NCI-H2107 treated with DMSO at 0.1 percent for 48 hours (cell line): ENCODE measurements at regions not wholly inside any gene's neighbourhood (a gene's known extent, or its start where the extent isn't known, plus 50 kb on each side); places are given as distances from the start of the nearest gene placed in this dataset.
"Not testable (repeated sequence)": the region's sequence is repeated elsewhere in the genome, so short reads cannot be mapped to it uniquely, and the experiment has no call there.

Experiments used
- DNase-seq: peaks from one replicate; lab custom pipeline; 2025; ENCODE audit not compliant: unreplicated experiment; lab: John Stamatoyannopoulos, UW

DNA sequence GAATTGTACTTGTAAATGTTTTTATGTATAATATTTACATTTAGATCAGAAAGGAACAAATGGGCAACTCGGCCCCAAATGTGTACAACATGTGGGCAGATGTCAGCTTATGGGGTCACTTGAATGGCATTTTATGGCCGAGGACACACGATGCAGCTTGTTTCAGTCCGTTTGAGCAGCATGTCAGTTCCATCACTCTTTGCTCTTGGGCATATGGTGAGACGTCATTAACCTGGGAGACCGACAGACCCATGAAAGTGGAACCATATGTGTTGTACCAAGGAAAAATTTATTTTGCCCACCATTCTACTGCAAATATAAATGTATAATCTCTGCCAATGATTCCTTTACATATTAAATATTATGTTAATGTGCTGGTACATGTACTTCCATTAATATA is 561.9 kb upstream of the SOX9 start:
- no peak for DNase-seq

DNA sequence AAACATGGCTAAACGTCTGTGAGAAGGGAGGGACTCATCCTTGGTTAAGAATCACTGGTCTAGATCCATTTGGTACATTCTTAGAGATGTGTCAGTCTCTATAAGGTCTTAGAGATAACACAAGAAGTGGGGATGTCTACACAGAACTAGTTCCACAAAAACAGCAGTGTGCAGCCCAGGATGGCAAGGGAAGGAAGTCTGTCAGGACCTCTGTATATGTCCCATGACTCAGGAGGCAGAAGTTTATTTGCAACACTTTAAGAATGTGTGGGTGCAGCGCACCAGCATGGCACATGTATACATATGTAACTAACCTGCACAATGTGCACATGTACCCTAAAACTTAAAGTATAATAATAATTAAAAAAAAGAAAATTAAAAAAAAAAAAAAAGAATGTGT is 548.5 kb upstream of the SOX9 start:
- DNase-seq = no peak

DNA sequence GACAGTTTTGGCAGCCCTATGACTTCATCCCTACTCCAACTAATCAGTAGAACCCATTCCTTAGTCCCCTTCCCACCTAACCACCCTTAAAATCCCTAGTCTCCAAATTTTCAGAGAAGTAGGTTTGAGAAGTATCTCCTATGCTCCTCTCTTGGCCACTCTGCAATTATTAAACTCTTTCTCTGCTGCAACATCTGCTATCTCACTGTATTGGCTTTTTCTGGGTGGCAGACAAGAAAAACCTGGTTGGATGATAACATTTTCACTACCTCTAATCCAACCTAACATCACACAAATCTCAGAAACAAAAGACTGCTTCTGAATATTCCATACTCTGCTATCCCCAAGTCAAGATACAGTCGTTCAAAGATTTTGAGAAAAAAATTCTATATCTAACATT is 542.4 kb upstream of the SOX9 start:
- DNase-seq = no peak

DNA sequence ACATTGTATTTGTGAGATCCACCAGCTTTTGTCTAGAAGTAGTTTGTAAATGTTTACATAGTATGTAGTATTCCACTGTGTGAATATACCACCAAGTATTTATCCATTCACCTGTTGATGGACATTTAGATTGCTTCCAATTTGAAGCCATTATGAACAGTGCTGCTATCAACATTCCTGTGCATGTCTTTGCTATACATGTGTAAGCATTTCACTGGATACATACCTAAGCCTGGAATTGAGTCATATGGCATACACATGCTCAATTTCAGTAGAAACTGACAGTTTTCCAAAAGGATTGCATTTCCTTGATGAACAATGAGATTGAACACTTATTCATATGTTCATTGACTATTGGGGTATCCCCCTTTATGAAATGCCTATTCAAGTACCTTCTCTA is 540.6 kb upstream of the SOX9 start:
- no peak for DNase-seq

DNA sequence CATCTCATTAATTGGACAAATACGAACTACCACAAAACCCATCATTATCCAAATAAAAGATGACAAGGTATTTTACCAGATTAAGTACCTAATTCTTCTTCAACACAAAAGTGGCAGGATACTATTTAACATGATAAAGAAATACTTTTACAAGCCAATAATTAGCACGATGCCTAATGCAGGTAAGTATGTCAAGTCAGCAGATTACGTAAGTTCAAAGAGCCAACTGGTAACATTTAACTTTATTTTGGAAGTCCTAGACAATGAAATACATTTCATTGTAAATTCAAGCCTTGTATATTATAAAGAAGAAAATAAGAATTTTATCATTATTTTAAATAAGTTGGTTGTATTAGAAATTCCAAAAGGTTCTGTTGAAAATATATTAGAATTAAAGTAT is 535.3 kb upstream of the SOX9 start:
- DNase-seq = no peak

DNA sequence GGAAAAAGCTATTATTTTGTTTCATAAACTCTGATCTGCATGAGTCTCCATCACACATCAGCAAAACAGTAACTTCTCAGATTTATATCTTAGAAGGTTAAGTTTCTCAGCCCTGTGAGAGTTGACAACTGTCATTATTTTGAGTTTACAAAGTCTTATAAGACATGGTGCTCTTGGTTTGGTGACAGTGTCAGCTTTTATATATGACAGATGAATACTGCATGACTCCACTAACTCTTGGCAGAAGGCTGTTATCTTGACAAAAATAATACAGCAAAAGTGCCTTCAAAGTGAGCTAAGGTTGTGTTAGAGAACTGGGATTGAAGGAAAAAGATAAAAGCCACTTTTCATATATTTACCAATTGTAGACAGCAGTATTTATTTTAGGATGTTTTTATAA is 528.4 kb upstream of the SOX9 start:
- DNase-seq = no peak

DNA sequence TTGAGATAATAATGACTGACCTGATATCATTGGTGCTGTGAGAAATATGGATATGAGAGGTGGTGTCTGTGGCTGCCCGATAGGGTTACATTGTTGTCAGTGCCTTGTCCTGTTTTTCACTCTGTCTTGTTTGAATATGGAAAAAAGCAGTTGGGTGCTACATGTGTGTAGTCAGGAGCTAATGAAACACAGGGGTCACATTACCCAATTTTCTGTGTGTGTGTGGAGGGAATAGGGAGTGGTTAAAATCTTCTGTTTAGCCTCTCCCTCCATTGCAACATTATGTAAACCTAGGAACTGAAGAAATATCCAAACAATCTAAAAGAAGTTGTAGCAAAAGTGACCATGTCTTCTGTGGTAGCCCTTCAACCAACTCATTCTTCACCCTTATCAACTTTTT is 527.7 kb upstream of the SOX9 start:
- DNase-seq = no peak

DNA sequence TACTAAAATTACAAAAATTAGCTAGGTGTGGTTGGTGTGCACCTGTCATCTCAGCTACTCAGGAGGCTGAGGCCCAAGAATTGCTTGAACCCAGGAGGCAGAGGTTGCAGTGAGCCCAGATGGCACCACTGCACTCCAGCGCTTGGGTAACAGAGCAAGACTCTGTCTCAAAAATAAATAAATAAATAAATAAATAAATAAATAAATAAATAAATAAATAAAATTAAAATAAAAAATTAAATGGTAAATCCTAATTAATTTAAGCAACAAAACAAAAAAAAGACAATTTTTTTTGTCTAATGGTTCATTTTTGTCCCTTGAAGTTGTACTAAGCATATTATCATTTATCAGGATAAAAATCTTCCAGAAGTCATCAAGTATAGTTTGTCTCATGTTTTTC is 521.2 kb upstream of the SOX9 start:
- DNase-seq = not testable (repeated sequence)

DNA sequence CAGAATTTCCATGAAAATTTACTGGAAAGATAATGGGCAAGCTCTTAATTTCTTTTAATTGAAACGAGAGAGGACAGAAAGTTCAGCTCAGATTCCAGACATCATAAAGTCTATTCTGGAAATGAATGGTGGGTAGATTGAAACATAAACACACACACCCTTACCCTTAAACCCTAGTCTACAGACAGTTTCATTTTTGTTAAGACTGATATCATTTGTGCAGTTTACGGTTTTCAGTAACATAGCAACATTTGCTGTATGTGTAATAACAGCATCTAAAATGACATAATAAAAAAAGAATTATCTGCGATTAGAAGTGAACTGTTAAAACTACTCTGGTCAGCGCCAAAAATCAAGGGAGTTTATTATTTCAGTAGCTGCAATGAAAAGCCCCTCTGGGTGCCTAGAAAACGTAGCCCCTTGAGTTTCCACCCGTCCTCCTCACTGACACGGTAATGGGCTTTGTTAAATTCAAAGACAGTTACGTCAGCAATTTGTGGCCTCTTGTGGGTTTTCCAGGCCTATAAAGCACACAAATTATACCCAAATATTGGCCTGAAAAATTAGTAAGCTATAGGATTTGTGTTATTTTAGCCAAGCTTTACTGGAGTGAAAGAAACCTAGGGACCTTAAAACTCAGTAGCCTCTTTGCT is 520.6 kb upstream of the SOX9 start:
- no peak for DNase-seq

DNA sequence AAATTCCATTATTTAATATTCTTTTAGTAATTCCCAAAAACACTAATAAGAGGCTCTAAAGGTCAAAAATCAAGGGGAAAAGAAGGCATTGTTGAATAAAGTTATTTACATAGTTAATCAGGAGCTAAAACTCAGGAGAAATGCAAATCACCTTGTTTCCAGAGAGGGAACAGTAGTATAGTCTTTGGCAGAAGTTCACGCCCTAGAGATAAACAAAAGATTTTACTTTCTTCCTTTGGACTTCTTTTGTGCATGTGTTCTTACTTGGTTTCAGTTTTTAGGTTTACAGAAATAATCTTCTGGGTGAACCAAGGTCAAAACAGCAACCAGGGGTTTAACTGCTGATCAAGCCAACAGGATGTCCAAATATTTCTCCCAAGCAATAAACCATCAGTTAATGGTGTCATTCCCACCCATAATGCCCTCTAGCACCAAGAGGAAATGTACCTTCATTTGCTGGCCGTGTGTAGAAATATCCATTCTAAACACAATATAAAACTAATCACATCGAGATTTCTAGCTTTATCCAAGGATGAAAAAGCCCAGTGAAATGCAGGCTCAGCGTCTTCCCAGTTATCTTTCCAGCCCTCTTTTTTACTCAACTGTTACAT is 518.8 kb upstream of the SOX9 start:
- DNase-seq = no peak

DNA sequence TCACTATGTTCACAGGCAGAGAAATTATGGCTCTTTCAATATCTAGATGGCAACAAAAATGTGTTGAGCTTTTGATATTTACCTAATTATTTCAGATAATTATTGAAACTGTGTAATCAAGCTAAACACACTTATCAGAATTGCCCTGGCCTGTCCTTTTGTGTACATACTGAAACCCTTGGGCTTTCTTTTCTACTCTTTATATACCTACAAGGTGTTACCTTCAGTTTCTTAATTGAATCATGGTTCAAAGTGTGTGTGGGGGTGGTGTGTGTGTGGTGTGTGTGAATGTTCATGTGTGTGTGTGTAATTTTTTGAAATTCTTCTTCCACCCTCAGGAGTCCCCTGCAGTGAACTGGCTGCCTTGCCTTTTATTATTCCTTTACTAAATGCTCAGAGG is 506.8 kb upstream of the SOX9 start:
- DNase-seq = no peak

DNA sequence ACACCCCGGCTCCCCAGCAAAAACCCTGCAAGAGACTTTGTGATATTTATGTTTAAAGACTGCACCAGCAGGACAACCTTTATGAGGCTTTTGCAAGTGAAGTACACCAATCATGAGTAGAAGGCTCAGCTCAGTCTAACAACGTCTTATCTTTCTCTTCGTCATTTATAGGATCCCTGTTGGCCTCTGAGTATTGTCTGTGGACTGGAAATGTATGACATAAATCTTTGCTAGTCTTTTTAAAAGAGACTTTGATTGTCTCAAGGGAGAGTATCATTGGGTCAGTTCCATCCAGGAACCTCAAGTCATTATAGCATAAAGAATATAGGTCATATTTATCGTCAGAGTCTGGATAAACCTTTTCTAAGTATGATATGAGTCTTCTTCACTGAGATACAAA is 505.0 kb upstream of the SOX9 start:
- DNase-seq = no peak

DNA sequence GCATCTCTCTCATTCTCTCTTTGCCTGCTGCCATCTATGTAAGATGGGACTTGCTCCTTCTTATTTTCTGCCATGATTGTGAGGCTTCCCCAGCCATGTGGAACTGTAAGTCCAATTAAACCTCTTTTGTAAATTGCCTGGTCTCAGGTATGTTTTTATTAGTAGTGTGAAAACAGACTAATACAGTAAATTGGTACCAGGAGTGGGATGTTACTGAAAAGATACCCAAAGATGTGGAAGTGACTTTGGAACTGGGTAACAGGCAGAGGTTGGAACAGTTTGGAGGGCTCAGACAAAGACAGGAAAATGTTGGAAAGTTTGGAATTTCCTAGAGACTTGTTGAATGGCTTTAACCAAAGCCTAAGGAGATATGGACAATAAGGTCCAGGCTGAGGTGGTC is 503.1 kb upstream of the SOX9 start:
- not testable (repeated sequence) for DNase-seq

DNA sequence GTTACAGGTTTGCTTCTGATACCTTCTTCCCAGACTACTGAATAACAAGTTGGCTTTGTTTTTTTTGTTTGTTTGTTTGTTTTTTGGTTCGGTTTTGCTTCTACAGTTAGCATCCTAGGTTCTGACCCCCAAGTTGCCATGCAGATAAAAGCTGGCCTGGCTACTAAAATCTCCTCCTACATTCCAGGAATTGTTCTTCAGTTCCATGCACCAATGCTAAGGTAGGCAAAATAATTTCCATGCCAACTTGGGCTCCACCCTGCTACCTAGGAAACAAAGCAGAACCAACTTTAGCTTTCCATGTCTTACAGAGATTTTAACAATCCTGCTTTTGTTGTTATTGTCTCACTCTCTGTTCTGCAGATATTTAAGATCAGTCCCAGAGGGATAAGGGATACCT is 495.5 kb upstream of the SOX9 start:
- DNase-seq = no peak

DNA sequence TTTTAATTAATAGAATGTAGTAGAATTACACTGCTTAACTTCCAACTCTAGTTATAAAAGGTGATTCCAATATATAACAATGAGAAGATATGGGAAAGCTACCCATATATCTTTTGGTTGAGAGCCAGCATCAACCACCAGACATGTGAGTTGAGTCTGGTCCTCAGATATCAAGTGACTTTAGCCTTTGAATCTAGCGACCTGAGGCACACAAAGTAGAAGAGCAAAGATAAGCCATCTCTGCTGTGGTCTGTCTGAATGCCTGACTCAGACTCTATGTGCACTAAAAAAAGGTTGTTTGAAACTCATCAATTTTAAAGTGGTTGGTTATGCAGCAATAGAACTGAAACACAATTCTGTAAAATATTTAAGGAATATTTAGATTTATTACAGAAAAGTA is 492.5 kb upstream of the SOX9 start:
- no peak for DNase-seq

DNA sequence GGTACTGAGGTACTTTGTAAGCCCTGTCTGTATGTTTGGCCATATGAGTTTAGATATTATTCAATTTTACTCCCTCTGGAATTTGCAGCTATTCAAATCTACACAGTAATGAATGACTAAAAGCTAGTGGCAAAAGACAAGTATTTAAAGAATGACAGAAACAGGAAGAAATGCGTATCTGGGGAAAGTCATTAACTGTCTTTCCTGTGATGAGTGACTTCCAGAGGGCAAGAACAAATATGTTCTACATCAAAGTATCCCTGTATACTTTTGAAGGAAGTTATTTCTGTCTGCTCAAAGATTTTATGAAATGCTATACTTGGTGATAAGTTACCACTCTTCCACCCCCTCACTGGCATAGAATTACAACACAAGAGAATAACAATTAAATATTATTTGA is 489.3 kb upstream of the SOX9 start:
- DNase-seq = no peak

DNA sequence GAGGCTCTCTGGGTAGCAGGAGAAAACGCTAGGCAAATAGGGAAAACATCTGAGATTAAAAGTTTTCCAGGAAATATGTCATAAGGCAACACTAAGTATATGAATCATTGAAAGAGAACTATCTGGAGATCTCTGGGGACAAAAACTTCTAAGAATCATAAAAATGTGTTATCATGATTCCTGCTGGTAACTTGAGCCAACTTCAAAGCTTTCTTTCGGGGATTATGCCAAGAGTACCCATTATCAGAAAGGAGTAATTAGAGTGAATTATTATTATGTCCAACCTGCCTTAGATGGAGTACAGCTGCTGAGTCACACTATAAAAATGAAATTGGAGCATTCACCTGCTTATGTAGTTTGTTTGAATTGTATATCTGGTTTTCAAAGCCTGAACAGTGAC is 488.5 kb upstream of the SOX9 start:
- peak; percentile 78 for DNase-seq

DNA sequence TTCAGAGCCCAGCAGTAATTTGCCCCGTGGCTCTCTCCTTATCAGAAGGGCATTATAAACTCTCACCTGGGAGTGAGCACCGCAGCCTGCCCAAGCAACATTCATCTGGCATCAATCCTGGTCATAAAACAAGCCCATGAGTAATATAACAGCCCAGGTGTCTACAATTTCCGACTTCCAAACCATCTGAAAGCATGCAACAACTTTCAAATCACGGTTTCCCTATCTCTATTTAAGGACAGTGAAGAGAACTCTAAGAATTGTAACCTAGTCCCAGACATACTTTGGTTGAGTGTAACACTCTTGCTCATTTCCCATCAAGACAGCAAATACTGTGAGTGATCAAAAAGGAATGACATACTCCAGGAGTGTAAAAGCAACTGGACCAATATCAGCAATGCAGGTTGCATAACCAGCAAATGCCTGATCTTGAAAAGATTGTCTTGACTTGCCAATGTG is 487.4 kb upstream of the SOX9 start:
- DNase-seq = no peak

DNA sequence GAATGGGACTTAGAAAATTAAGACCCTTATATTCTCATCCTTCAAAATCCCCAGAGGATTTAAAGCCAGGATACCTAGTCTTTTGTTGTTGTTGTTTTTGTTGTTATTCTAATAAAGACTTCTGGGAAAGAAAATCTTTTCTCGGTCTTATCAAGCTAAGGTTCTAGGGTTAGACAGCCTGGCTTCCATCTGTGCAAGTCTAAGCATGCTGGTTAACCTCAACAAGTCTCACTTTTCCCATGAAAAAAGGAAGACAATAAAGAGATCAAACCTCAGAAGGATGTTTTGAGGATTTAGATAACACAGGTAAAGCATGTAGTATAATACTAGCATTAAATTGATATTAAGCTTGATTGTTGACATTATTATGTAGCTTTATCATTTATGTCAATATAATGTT is 486.4 kb upstream of the SOX9 start:
- no peak for DNase-seq

DNA sequence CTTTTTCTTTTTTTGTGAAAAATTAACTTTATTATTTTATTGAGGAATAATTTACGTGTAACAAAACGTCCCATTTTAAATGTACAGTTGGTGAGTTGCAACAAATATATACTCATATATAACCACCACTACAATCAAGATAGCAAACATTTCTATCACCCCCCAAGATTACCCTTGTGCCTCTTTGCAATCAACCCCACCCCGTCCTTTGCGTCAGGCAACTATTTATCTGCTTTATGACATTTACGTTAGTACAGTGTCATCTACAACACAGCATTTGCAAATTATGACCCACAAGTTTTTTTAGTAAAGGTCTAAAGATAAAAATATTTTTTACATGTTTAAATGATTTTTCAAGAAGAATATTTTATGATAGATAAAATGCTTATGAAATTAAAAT is 485.6 kb upstream of the SOX9 start:
- no peak for DNase-seq

DNA sequence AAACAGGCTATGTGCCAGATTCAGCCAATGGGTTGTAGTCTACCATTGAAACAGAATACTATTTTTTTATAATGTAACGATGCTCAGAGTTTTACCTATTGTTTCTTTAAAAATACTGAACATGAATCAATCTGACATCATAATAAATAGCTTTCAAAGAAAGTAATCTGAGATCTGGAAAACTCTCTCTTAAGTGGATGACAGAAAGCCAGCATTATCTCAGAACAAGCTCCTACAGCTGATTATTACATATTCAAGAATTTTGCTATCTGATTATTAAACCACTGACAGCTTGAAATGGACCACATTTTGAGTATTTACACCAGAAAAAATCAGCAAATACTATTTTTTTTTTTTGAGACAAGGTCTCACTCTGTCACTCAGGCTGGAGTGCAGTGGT is 484.2 kb upstream of the SOX9 start:
- DNase-seq = no peak

DNA sequence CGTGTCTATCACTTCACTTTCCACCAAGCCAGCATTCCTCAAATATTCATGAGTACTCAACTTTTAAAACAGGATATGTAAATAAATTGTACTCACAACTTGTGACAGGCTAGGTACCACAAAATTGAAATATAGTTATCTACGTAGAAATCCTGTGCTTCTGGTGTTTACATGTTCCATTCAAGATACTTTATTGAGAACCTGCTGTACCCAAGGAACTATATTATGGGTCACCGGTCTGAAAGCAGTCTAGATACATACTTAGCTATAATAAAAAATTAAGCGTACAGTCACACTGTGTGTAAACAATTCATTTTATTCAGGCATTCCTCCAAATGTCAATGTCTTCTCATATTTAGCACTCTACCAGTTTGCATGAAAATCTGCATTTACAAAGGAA is 482.2 kb upstream of the SOX9 start:
- no peak for DNase-seq

DNA sequence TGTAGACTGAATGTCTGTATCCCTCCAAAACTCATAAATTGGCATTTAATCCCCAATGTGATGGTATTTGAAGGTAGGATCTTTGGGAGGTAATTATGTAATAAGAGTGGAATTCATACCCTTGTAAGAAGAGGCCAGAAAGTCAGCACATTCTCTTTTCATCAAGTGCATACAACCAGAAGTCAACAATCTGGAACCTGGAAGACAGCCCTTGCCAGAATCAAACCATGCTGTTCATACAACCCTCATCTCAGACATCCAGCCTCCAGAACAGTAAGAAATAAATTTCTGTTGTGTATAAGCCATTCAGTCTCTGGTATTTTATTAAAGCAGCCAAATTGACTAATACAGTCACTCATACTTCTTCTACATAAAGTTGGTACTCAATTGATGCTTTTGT is 481.0 kb upstream of the SOX9 start:
- DNase-seq = no peak
